SK-N-SH (cell line): ENCODE measurements at regions not wholly inside any gene's neighbourhood (a gene's known extent, or its start where the extent isn't known, plus 50 kb on each side); places are given as distances from the start of the nearest gene placed in this dataset.
"Not testable (repeated sequence)": the region's sequence is repeated elsewhere in the genome, so short reads cannot be mapped to it uniquely, and the experiment has no call there.

ENCODE experiments used
- CTCF ChIP-seq: fragments of 200-600 bp; sonication (generic); IDR thresholded peaks from 2 replicates; pipeline ENCODE4 v1.6.1; 2017; ENCODE audit warnings: antibody characterized with exemption, mild to moderate bottlenecking, moderate library complexity
- EZH2phosphoT487 ChIP-seq: fragments of 200-600 bp; sonication (generic); IDR thresholded peaks from 2 replicates; pipeline ENCODE4 v1.6.1; 2017; ENCODE audit warnings: low read depth, mixed run types, mild to moderate bottlenecking, antibody characterized with exemption, moderate library complexity, borderline replicate concordance
- GABPA ChIP-seq: IDR thresholded peaks from 2 replicates; pipeline ENCODE4 v1.4.0; 2012; ENCODE audit warnings: low read depth, mild to moderate bottlenecking
- YY1 ChIP-seq: IDR thresholded peaks from 2 replicates; pipeline ENCODE4 v1.4.0; 2012; ENCODE audit warnings: low read depth, mild to moderate bottlenecking
- TF ChIP-seq, protein P1 (sequence below): fragments of 150-350 bp; IDR thresholded peaks from 2 replicates; pipeline ENCODE4 v1.6.1; 2017; ENCODE audit warnings: antibody characterized with exemption, low read length, low read depth, borderline replicate concordance
- TF ChIP-seq, protein P2 (sequence below): IDR thresholded peaks from 2 replicates; pipeline ENCODE4 v1.6.1; 2012; ENCODE audit warnings: mild to moderate bottlenecking, low read depth, low read length, moderate library complexity

GRCh38 chr3:90206482-90206881 is 1099.1 kb downstream of the EPHA3 start:
- TF ChIP-seq EZH2phosphoT487, CTCF, YY1, GABPA: not testable (repeated sequence)
- TF ChIP-seq, protein P1, sequence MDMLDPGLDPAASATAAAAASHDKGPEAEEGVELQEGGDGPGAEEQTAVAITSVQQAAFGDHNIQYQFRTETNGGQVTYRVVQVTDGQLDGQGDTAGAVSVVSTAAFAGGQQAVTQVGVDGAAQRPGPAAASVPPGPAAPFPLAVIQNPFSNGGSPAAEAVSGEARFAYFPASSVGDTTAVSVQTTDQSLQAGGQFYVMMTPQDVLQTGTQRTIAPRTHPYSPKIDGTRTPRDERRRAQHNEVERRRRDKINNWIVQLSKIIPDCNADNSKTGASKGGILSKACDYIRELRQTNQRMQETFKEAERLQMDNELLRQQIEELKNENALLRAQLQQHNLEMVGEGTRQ, result not testable (repeated sequence)
- TF ChIP-seq, protein P2, sequence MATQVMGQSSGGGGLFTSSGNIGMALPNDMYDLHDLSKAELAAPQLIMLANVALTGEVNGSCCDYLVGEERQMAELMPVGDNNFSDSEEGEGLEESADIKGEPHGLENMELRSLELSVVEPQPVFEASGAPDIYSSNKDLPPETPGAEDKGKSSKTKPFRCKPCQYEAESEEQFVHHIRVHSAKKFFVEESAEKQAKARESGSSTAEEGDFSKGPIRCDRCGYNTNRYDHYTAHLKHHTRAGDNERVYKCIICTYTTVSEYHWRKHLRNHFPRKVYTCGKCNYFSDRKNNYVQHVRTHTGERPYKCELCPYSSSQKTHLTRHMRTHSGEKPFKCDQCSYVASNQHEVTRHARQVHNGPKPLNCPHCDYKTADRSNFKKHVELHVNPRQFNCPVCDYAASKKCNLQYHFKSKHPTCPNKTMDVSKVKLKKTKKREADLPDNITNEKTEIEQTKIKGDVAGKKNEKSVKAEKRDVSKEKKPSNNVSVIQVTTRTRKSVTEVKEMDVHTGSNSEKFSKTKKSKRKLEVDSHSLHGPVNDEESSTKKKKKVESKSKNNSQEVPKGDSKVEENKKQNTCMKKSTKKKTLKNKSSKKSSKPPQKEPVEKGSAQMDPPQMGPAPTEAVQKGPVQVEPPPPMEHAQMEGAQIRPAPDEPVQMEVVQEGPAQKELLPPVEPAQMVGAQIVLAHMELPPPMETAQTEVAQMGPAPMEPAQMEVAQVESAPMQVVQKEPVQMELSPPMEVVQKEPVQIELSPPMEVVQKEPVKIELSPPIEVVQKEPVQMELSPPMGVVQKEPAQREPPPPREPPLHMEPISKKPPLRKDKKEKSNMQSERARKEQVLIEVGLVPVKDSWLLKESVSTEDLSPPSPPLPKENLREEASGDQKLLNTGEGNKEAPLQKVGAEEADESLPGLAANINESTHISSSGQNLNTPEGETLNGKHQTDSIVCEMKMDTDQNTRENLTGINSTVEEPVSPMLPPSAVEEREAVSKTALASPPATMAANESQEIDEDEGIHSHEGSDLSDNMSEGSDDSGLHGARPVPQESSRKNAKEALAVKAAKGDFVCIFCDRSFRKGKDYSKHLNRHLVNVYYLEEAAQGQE, result not testable (repeated sequence)
